ENCODE measurements at regions not wholly inside any gene's neighbourhood (a gene's known extent, or its start where the extent isn't known, plus 50 kb on each side); places are given as distances from the start of the nearest gene placed in this dataset.

DNA sequence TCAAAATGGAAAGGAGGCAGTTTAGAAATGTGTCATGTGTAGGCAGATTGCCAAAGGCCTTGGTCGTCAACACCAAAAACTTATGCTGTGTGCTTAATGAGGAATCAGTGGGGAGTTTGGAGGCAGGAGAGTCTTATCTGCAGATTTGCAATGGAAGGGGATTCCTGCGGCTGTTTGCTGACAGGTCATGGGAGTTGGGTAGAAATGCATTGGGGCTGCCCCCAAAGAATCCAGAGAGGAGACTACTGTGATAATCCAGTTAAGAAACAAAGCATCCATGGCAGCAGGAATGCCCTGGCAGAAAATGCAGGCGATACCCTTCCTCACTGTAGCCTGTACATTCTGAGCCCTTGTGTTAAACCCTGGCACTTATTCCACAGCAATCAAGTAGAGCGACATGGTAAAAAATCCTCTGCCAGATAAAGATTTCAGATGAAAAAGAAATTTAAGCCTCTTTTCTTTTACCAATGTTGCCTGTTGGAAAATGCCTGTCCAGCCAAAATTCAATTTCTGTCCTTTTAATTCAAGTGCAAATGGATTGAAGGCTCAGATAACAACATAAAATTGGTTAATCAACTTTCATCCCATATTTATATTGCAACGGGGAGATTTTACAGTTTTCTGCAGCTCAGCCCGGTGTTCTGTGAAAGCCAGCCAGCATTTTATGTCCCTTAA lies 491.0 kb upstream of the CDH5 start:
- Mint-ChIP-seq H3K4me3 (no peak overlapping the region), H3K27ac (no peak overlapping the region), H3K4me1 (no peaks in the 10 kb centered on the region), H3K27me3 (no peaks in the 10 kb centered on the region), H3K9me3 (no peaks in the 10 kb centered on the region)
- ATAC-seq (no peak), DNase-seq (no peak)

GRCh38 chr16:65869261-65869660 lies 497.2 kb upstream of the CDH5 start:
- Mint-ChIP-seq H3K27me3 (no peaks in the 10 kb centered on the region), H3K9me3 (peaks cover 2 to 5% of the 10 kb centered on the region in 2 donors), H3K27ac (peak overlapping the region in 1 of 2 donors; percentile 48), H3K4me3 (no peak overlapping the region), H3K4me1 (no peaks in the 10 kb centered on the region)
- DNase-seq = no peak
- no peak for ATAC-seq

DNA sequence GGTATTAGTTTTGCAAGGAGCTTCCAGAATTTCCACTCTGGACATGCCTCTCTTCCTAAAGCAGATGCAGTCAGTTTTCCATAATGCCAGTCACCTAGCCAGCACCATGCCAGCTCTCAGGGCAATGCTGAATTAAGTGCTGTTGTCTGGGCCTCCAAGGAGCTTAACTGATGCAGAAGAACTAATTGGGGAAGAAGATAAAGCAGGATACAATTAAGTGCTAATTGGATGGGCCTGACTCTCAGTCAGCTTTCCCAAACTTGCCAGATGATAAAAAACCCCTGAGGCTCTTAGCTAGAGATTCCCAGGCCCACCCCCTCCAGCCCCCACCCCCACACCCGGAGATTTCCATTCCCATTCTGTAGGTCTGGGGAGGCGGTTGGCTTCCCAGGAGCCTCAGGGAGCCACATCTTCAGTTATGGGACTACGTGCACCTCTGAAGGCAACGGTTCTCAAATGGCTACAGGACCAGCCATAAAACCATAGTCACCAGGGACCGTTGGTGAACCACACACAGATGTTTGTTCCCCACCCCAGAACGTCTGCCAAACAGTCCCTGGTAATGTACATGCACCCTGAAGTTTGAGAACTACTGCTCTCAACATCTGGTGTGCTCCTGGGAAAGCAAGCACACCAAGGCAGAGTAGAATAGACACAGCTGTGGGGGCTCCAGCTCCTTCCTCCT lies 499.1 kb upstream of the CDH5 start:
- Mint-ChIP-seq H3K4me1 (no peaks in the 10 kb centered on the region), H3K27ac (no peak overlapping the region), H3K4me3 (no peak overlapping the region), H3K9me3 (peaks cover 7 to 10% of the 10 kb centered on the region in 2 donors), H3K27me3 (no peaks in the 10 kb centered on the region)
- ATAC-seq (no peak), DNase-seq (no peak)

DNA sequence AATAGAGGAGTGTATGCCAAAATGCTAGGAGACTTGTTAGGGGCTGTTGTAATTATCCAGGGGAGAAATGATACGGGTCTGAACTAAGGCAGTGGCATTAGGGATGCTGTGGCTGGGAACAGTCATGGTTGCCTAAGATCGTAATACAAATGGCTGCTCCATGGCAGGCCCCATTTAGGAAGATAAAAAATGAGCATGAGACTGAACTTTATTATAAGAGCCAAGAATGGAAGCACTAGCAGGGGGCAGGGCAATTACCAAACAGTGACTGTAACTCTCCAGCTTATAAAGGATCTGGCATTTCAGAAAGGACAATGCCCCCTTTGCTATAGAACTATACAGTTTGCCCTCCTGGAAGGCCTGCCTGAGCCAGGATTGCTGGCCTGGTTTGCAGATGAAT lies 503.3 kb upstream of the CDH5 start:
- no peak overlapping the region for H3K4me3 Mint-ChIP-seq
- DNase-seq (no peak), ATAC-seq (no peak)
- H3K27me3 Mint-ChIP-seq = no peaks in the 10 kb centered on the region
- H3K4me1 Mint-ChIP-seq = no peaks in the 10 kb centered on the region
- H3K27ac Mint-ChIP-seq = no peak overlapping the region
- H3K9me3 Mint-ChIP-seq = peaks cover 7 to 15% of the 10 kb centered on the region in 2 donors

DNA sequence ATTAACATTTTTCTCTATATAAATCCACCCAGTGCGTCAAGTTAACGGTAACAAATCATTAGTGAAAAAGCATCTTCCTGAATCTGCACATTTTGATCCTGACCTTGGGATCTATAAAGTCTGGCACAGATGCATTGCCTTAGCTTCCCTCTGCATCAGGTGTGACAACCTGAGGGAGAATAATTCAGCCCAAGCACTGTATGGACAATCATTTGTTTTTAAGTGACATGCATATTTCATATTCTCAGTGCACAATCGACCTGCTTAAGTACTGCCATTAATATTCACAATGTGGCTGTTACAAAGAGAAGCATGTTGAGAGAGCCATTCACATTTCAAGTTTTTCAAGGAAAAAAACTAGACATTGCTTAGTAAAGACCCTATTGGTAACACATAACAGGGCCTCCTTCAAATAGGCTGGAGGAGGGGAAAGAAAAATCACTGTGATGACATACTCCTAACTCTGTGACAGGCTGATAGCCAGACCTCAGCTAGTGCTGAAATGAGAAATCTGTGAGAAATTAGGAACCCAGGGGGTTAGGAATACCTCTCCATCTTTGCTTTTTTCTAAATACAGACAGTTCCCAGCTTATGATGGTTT lies 505.3 kb upstream of the CDH5 start:
- Mint-ChIP-seq H3K4me3 (no peak overlapping the region), H3K27me3 (no peaks in the 10 kb centered on the region), H3K9me3 (peaks cover 7 to 15% of the 10 kb centered on the region in 2 donors), H3K27ac (no peak overlapping the region), H3K4me1 (no peaks in the 10 kb centered on the region)
- ATAC-seq = no peak
- DNase-seq = no peak

DNA sequence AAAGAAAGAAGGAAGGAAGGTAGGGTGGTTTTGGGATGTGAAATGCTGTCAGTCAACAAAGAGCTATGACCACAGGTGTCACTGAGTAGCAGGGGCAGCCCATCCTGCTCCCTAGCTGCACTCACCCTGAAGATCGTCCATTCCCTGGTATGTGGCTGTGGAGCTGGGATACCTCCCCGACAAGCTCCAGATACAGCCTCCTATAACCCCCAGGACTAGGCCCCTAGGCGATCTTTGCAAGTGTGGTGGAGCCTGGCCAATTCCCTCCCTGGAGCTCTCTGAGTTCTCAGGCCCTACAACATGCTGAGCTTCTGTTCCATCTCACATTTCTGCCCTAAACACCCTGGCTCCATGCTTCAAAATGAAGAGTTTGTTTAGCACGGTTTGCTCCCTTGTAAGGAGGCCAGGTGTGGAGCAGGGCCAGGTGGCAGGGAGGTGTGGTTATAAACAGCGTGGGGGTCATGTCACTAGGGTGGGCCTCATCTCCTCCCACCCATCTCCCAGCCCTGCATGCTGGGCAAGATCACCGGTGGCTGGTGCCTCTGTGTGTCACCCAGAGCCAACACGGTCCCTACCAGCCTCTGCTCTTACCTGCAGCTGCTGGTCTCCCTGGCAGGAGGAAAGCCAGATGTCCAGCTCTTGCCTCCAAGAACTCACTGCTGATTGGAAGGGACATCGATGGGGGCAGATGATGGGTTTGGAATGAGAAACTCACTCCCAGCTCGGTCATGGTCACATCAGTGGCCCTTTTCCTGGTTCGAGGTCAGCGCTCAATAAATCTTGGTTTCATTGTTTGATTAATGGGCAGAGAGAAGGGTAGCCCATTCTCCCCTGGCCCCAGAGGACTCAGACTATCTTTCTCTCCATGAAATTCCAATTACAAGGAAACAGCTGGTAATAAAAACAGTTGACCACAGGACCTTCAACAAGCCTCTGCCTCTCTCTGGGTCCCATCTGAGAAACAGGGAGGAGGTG lies 511.0 kb upstream of the CDH5 start:
- Mint-ChIP-seq H3K27me3 (no peaks in the 10 kb centered on the region), H3K4me1 (no peaks in the 10 kb centered on the region), H3K27ac (no peak overlapping the region), H3K9me3 (peaks cover 0 to 14% of the 10 kb centered on the region in 2 donors), H3K4me3 (no peak overlapping the region)
- no peak for DNase-seq
- no peak for ATAC-seq

DNA sequence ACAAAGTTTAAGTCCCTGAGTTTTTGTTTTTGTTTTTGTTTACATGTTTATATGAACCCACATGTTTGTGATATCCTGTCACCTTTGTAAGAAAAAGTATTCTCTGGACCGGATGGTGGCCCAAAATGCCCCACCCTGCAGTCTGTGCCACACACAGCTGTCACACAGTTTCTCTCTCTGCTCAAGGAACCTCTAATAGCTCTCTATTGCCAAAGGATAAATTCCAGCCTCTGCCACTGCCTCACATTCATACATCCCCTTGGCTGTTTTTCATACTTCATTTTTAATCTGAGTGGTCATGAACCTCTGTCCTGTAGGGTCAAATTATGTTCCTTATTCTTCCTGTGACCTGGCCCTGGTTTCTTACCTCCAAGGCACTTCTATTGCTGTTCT lies 520.3 kb upstream of the CDH5 start:
- ATAC-seq (no peak), DNase-seq (no peak)
- Mint-ChIP-seq H3K4me3 (no peak overlapping the region), H3K27me3 (no peaks in the 10 kb centered on the region), H3K9me3 (peaks cover 0 to 6% of the 10 kb centered on the region in 2 donors), H3K27ac (no peak overlapping the region), H3K4me1 (no peaks in the 10 kb centered on the region)

- H3K27ac Mint-ChIP-seq = no peak overlapping the region
- H3K4me3 Mint-ChIP-seq = no peak overlapping the region
- ATAC-seq (no peak), DNase-seq (no peak)
- H3K27me3 Mint-ChIP-seq = no peaks in the 10 kb centered on the region
- H3K9me3 Mint-ChIP-seq = peaks cover 0 to 6% of the 10 kb centered on the region in 2 donors
- H3K4me1 Mint-ChIP-seq = no peaks in the 10 kb centered on the region
These were observed 520.9 kb upstream of the CDH5 start for GRCh38 chr16:65845466-65846209.

GRCh38 chr16:65843941-65844340 lies 522.5 kb upstream of the CDH5 start:
- Mint-ChIP-seq H3K4me1 (no peaks in the 10 kb centered on the region), H3K9me3 (peaks cover 0 to 6% of the 10 kb centered on the region in 2 donors), H3K27me3 (no peaks in the 10 kb centered on the region), H3K27ac (no peak overlapping the region), H3K4me3 (no peak overlapping the region)
- ATAC-seq (no peak), DNase-seq (no peak)

DNA sequence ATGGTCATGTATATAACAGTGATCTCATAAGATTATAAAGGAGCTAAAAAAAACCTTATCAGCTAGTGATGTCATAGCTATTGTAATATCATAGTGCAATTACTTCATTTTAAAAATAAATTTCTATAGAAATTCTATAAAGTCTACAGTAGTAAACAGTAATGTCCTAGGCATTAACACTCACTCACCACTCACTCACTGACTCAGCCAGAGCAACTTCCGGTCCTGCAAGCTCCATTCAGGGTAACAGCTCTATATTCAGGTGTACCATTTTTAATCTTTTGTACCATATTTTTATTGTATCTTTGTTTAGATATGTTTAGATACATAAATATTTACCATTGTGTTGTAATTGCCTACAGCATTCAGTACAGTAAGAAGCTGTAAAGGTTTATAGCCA lies 524.4 kb upstream of the CDH5 start:
- Mint-ChIP-seq H3K4me3 (no peak overlapping the region), H3K27me3 (no peaks in the 10 kb centered on the region), H3K27ac (no peak overlapping the region), H3K9me3 (no peaks in the 10 kb centered on the region), H3K4me1 (no peaks in the 10 kb centered on the region)
- ATAC-seq = no peak
- no peak for DNase-seq

GRCh38 chr16:65838001-65838400 lies 528.5 kb upstream of the CDH5 start:
- H3K27ac Mint-ChIP-seq = no peak overlapping the region
- H3K4me3 Mint-ChIP-seq = no peak overlapping the region
- H3K27me3 Mint-ChIP-seq = no peaks in the 10 kb centered on the region
- no peaks in the 10 kb centered on the region for H3K4me1 Mint-ChIP-seq
- no peak for ATAC-seq
- H3K9me3 Mint-ChIP-seq = no peaks in the 10 kb centered on the region
- DNase-seq = no peak

- Mint-ChIP-seq H3K4me3 (no peak overlapping the region), H3K27ac (no peak overlapping the region), H3K27me3 (no peaks in the 10 kb centered on the region), H3K9me3 (no peaks in the 10 kb centered on the region), H3K4me1 (no peaks in the 10 kb centered on the region)
- no peak for ATAC-seq
- DNase-seq = no peak
These were observed 529.0 kb upstream of the CDH5 start for GRCh38 chr16:65837464-65837863.

DNA sequence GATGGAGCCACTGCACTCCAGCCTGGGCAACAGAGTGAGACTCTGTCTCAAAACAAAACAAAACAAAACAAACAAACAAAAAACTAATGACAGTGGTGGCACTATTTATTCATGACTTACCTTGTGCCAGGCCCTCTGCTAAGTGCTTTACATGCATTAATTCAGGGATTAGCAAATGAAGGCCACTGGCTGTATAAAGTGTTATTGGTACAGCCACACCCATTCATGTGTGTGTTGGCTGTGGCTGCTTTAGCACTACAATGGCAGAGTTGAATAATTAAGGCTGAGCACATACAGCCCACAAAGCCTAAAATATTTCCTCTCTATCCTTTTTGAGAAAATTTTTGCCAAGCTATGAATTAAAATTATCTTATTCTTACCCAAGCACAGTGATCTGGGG lies 531.8 kb upstream of the CDH5 start:
- Mint-ChIP-seq H3K9me3 (no peaks in the 10 kb centered on the region), H3K27ac (no peak overlapping the region), H3K4me3 (no peak overlapping the region)

DNA sequence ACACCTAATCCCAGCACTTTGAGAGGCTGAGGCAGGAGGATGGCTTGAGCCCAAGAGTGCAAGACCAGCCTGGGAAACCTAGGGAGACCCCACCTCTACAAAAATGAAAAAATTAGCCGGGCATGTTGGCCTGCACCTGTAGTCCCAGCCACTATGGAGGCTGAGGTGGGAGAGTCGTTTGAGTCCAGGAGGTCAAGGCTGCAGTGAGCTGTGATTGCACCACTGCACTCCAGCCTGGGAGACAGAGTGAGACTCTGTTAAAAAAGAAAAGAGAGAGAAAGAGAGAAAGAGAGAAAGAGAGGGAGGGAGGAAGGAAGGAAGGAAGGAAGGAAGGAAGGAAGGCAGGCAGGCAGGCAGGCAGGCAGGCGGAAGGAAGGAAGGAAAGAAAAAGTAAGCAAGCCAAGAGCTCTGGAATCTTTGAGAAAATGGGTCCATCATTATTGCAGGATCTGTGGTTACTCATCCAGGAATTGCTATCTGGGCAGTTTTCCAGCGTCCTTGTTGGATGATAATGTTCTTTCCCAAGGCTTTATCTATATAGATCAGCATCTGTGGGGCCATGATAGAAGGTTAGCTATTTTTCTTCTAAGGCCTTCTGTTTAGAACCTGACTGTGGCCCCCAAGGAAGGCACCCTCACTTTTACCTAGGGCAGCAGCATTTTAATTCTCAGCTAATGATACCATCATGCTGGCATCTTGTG lies 533.2 kb upstream of the CDH5 start:
- no peaks in the 10 kb centered on the region for H3K4me1 Mint-ChIP-seq
- H3K9me3 Mint-ChIP-seq = no peaks in the 10 kb centered on the region
- H3K4me3 Mint-ChIP-seq = no peak overlapping the region
- DNase-seq (no peak), ATAC-seq (no peak)
- no peaks in the 10 kb centered on the region for H3K27me3 Mint-ChIP-seq
- no peak overlapping the region for H3K27ac Mint-ChIP-seq

More for the DNA sequence above, 531.8 kb upstream of the CDH5 start:
- no peak for DNase-seq
- Mint-ChIP-seq H3K4me1 (no peaks in the 10 kb centered on the region), H3K27me3 (no peaks in the 10 kb centered on the region)
- no peak for ATAC-seq

All from stimulated activated naive CD8-positive, alpha-beta T cell treated with anti-CD3 and anti-CD28 coated beads, Interleukin-15, amount 100 ng/mL, for 72 hours (primary cell).